HCT116 (cell line): ENCODE measurements at regions not wholly inside any gene's neighbourhood (a gene's known extent, or its start where the extent isn't known, plus 50 kb on each side); places are given as distances from the start of the nearest gene placed in this dataset.
"Not testable (repeated sequence)": the region's sequence is repeated elsewhere in the genome, so short reads cannot be mapped to it uniquely, and the experiment has no call there.

Experiments
- MAX ChIP-seq: IDR thresholded peaks from 2 replicates; pipeline ENCODE4 v1.6.1; 2012
- POLR2A ChIP-seq: IDR thresholded peaks from 2 replicates; pipeline ENCODE4 v1.7.0; 2011; ENCODE audit warnings: borderline replicate concordance; ENCODE audit not compliant: insufficient read depth, insufficient read length; ENCODE audit errors: extremely low read depth
- RAD21 ChIP-seq: IDR thresholded peaks from 2 replicates; pipeline ENCODE4 v1.6.1; 2012; ENCODE audit warnings: low read depth, mild to moderate bottlenecking
- TF ChIP-seq, protein P1 (sequence below), 3 experiments: fragments of 200-600 bp in 1 of 3; sonication (generic) in 1 of 3; IDR thresholded peaks in 2 of 3; conservative IDR thresholded peaks in 1 of 3; 2 replicates each; pipeline ENCODE4 v1.5.1; 2012 to 2017; ENCODE audit warnings: low read depth in 2 of 3, low read length in 2 of 3, antibody characterized with exemption in 1 of 3, borderline replicate concordance in 1 of 3, control low read depth in 1 of 3, mild to moderate bottlenecking in 1 of 3, mixed read lengths in 1 of 3, mixed run types in 1 of 3, moderate library complexity in 1 of 3; ENCODE audit not compliant: insufficient read depth in 1 of 3

DNA sequence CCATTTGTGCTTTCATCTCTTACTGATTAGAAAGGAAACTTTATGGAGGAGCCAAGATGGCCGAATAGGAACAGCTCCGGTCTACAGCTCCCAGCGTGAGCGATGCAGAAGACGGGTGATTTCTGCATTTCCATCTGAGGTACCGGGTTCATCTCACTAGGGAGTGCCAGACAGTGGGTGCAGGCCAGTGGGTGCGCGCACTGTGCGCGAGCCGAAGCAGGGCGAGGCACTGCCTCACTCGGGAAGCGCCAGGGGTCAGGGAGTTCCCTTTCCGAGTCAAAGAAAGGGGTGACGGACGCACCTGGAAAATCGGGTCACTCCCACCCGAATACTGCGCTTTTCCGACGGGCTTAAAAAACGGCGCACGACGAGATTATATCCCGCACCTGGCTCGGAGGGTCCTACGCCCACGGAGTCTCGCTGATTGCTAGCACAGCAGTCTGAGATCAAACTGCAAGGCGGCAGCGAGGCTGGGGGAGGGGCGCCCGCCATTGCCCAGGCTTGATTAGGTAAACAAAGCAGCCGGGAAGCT lies 63.5 kb upstream of the SH3GL3 start:
- TF ChIP-seq, protein P1, sequence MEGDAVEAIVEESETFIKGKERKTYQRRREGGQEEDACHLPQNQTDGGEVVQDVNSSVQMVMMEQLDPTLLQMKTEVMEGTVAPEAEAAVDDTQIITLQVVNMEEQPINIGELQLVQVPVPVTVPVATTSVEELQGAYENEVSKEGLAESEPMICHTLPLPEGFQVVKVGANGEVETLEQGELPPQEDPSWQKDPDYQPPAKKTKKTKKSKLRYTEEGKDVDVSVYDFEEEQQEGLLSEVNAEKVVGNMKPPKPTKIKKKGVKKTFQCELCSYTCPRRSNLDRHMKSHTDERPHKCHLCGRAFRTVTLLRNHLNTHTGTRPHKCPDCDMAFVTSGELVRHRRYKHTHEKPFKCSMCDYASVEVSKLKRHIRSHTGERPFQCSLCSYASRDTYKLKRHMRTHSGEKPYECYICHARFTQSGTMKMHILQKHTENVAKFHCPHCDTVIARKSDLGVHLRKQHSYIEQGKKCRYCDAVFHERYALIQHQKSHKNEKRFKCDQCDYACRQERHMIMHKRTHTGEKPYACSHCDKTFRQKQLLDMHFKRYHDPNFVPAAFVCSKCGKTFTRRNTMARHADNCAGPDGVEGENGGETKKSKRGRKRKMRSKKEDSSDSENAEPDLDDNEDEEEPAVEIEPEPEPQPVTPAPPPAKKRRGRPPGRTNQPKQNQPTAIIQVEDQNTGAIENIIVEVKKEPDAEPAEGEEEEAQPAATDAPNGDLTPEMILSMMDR (IDR thresholded peaks at IDR 0.05 in 2 of 3, conservative IDR thresholded peaks at IDR 0.05 in 1 of 3; ENCODE audit: borderline replicate concordance in 1 of 3, insufficient read depth in 1 of 3, low read depth in 2 of 3, low read length in 2 of 3), result not testable (repeated sequence)
- TF ChIP-seq RAD21, MAX, POLR2A: not testable (repeated sequence)
